ENCODE measurements at regions not wholly inside any gene's neighbourhood (a gene's known extent, or its start where the extent isn't known, plus 50 kb on each side); places are given as distances from the start of the nearest gene placed in this dataset.

GRCh38 chr16:76943921-76944320 is 247.1 kb upstream of the MON1B start:
- no peak for TF ChIP-seq EZH2 (IDR thresholded peaks at IDR 0.05; ENCODE audit: insufficient read depth, low read length)
- TF ChIP-seq CTCF (IDR thresholded peaks at IDR 0.05; ENCODE audit: insufficient read depth, low read depth, low read length), result no peak

Measured in astrocyte (in vitro differentiated cells and primary cell).